ENCODE measurements at regions not wholly inside any gene's neighbourhood (a gene's known extent, or its start where the extent isn't known, plus 50 kb on each side); places are given as distances from the start of the nearest gene placed in this dataset.

DNA sequence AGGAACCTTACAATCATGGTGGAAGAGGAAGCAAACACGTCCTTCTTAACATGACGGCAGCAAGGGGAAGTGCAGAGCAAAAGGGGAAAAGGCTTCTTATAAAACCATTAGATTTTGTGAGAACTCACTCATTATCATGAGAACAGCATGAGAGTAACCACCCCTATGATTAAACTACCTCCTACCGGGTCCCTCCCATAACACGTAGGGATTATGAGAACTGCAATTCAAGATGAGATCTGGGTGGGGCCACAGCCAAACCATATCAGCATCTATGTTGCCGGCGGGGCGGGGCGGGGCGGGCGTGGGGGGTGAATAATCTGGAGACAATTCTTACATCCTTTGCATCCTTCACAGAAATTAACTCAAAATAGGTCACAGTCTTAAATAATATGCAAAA is 58.8 kb upstream of the GFPT2 start:
- no peak for DNase-seq

DNA sequence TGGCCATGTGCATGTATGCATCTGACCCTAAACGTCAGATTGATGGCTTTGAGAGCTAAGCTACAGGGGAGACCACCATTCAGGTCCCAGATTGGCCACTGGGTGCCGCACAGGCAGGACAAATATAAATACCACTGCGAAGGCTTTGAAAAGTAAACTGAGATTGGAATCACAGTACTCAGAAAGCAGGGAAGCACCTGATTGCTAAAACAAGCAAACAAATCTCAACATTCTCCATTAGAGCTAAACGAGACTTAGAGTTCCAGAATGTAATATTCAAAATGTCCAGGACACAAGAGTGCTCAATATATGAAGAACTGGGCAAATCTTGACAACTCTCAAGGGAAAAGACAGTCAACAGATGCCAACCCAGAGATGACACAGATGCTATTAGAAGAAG is 61.0 kb upstream of the GFPT2 start:
- DNase-seq = no peak

DNA sequence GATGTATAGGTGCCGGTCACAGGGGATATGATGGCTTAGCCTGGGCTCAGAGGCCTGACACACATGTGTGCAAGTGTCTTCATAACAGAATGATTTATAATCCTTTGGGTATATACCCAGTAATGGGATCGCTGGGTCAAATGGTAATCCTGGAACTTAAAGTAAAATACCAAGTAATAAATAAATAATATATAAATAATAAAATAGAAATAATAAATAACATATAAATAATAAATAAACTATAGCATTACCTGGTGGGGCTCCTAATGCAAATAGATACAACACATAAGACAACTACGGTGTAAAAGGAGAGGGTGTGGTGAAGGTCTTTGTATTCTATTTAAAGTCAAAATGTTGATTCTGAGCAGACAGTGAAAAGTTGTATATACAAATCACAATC is 68.5 kb upstream of the GFPT2 start:
- DNase-seq = no peak

DNA sequence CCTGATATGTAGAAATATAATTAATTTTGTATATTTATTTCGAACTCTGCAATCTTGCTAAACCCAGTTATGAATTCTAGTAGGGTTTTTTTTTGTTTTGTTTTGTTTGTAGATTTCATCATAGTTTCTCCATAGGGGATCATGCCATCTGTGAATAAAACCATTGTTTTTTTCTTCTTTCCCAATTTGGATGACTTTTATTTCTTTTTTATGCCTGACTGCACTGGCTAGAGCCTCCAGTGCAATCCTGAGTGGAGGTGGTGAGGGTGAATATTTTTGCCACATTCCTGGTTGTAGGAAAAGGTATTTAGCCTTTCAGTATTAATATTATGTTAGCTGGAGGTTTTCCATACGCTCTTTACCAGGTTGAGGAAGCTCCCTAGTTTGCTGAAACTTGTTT is 70.0 kb upstream of the GFPT2 start:
- DNase-seq = no peak

DNA sequence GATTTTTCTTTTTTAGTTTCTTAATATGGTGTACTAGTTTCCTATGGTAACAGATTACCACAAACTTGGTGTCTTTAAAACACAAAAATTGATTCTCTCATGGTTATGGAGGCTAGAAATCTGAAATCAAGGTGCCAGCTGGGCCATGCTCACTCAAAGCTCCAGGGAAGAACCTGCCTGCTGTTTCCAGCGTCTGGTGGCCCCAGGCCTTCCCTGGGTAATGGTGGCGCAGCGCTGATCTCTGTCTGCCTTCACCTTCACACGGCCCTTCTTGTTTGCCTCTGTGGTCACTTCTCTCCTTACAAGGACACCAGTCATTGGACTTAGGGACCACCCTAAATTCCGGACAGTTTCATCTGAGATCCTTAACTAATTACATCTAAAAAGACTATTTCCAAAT is 70.5 kb upstream of the GFPT2 start:
- DNase-seq = no peak

DNA sequence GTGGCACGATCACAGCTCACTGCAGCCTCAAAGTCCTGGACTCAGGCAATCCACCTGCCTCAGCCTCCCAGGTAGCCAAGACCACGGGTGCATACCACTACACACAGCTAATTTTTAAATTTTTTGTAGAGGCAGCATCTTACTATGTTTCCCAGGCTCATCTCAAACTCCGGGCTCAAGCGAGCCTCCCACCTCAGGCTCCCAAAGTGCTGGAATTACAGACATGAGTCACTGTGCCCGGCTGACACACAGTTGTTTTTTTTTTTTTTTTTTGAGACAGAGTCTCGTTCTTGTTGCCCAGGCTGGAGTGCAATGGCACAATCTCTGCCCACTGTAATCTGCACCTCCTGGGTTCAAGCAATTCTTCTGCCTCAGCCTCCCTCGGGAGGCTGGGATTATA is 70.1 kb upstream of the CNOT6 start:
- DNase-seq = no peak

DNA sequence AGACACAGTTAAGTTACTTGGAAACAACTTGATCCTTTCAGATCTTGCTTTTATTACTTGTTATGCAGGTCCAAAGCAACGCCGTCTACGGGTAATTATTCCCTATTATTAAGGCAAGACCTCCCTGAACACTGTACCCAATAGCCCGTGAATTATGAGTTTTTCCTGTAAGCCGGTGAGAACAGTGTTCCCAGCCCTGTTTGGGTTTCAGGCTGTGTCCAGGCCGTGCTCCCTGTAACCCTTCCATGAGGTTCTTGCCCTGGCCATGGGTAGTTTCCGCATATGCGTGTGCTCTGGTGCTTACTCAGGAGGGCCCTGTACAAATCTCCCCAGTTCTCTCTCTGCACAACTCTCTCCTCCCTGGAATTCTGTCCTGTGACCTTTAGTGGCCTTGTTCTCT is 65.6 kb upstream of the CNOT6 start:
- DNase-seq = no peak

DNA sequence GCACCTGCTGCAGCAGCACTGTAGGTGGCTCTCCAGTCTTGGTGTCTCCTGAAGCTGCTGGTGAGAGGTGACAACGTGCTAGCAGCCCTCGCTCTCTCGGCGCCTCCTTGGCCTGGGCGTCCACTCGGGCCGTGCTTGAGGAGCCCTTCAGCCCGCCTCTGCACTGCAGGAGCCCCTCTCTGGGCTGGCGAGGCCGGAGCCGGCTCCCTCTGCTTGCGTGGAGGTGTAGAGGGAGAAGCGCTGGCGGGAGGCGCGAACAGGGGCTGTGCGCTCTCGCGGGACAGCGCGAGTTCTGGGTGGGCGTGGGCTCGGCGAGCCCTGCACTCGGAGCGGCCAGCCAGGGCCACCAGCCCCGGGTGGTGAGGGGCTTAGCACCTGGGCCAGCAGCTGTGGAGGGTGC is 62.2 kb upstream of the CNOT6 start:
- DNase-seq = no peak

DNA sequence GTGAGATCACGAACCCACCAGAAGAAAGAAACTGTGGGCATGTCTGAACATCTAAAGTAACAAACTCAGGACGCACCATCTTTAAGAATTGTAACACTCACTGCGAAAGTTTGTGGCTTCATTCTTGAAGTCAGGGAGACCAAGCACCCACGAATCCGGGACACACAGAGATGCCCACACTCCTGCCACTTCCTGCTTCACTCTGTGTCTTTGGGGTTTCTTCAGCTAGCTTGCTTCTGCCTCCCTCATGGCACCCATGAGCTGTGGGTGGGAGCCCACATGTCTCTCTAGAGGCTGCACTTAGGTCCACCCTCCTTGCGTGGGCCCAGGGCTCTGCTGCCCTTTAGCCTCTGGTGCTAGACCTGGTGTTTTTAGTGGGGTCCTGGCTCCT is 61.2 kb upstream of the CNOT6 start:
- DNase-seq = no peak

DNA sequence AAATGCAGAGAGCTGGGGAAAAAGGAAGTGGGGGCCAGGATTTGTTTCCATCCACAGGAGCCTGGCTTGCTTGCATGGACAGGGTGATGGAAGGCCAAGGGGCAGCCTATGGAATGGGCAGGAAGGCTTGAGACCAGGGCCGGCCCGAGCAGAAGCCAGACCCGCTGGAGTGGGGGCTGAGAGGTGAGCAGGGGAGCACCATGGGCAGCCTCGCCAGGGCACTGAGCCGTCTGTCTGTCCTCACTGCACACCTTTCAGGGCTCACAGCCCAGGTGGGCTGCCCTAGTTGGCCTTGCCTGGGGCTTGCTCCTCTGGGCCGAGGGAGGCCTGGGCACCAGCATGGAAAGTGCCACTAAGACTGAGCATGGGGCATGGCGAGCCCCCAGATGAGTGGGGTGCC is 58.6 kb upstream of the CNOT6 start:
- no peak for DNase-seq

DNA sequence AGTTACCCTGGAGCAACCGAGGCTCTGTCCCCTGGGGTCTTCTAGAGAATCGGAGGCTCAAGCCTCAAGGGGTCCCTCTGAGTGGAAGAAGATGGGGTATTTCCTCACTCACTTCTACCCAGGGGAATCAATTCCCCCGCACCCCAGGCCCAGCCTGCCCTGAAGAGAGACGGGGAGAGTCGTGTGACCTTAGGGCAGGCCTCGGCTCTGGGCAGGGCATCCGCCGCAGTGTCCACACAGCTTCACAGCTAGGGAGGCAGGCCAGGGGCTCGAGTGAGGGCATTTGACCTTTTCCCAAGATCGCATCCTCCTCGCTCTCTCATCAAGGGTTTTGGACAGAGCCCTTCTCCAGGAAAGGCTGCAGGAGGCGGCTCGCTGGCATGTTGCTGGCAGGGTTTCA is 57.9 kb upstream of the CNOT6 start:
- DNase-seq = no peak

DNA sequence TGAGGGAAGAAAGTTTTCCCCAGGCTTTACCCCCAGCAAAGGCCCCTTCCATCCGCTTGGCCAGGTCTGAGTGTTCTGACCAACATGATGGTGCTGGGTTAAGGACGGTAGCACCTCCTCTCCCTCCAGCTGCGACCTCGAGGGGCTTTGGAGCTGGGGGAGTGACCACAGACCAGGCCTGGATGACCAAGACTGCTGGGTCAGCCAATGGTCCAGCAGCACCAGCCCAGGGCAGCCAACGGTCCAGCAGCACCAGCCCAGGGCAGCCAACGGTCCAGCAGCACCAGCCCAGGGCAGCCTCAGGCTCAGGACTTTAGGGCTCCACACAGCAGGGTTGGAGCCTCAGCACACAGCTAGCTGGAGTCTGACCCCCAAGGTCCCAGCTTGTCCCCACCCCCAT is 57.2 kb upstream of the CNOT6 start:
- no peak for DNase-seq

DNA sequence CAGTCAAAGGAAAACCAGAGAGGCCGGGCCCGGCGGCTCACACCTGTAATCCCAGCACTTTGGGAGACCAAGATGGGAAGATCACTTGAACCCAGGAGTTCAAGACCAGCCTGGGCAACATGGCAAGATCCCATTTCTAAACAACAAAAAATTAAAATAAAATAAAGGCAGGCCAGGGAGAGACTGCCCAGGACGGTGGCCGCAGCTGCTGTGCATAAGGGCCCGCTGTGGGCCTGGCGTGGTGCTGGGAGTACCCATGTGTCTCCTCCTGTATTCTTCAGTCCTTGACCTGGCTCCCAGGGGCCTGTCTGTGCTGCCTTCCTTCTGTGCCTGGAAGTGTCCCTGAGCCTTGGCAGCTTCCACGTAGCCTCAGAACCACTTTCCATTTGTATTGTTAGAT is 56.8 kb upstream of the CNOT6 start:
- DNase-seq = no peak

DNA sequence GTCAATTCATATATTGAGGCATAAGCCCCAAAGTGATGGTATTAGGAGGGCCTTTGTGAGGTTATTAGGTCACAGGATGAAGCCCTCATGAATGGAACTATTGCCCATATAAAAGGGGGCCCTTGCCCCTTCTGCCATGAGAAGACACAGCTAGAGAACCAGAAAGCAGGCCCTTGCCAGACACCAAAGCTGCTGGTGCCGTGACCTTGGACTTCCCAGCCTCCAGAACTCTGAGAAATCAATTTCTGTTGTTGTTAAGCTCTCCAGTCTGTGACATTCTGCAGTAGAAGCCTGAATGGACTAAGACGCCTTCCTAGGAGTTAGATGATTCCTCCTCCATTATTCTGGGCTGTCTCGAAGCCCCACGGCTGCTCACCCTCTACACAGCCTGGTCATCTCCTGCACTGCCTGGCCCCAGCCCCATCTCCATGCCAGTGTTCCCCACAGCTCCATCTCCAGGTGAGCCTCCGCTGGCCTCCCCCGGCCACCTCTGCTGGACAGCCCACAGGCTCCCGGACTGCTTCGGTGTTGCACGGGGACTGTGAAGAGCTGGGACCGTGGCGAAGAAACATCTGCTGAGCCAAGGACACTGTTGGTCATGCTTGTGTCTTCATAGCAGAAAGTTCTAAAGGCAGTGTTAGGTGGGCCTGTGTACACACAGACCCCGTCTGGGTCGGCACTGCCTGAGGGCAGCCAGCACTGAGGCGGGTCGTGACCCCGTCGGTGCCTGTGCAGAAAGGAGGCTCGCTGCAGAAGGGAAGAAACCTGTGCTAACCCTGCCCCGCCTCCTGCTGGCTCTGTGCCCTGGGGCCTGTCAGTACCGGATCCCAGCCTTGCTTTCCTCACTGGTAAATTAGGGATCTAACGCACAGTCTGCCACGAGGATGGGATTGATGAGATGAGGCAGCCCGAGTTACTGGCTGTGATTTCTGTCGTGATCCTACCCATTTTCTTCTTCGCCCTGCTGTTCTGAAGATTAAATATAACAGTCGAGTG is 55.1 kb upstream of the CNOT6 start:
- DNase-seq = no peak

DNA sequence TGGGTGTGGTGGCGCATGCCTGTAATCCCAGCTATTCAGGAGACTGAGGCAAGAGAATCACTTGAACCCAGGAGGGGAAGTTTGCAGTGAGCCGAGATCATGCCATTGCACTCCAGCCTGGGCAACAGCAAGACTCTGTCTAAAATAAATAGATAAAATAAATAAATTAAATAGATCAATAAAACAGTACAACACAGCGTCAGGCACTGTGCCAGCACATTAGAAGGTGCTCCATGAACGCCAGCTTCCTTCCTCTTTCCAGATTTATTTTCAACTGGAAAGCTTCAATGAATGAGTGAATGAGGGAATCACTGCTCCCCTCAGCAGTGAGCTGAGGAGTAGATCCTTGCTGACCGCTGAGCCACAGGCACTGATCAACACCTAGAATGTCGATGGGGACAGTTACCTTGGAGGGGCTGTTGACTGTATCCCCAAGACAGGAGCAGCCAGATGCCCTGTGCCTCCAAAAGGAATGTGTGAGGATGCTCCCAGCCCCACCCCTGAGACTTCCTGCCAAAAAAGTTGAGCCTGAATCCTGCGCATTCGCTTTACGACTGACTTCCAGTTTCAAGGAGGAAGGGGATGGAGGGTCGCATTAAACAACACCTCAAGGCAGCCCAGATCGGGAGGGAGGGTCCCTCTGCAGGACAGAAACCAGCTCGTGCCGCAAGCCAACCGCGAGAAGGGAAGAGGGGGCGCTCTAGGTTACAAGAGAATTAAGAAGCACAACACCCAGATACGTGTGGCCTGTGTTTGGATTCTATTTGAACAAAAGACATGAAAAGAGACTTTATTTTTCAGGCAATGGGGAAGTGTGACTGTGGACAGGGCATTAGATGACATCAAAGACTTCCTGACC is 54.0 kb upstream of the CNOT6 start:
- DNase-seq = no peak

DNA sequence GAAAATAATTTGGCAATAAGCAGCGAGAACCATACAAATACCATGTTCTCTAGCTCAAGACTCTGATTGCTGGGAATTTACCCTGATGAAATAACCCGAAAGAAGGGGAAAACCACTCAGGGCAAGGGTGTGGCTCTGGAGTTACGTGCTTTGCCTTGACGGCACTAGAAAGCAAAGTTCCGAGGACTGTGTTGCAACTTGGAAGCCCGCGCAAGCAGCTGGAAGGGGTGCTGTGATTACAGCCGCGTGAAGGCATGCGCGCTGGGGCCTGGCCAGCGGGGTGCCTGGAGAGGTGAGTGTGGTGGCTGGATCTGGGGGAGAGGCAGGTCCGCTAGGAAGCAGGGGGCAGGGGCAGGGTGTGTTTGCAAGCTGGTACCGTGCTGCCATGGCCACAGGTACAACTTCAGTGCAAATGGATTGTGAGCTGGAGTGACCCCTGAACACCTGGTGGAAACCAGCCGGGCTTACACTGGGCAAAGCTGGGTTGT is 52.6 kb upstream of the CNOT6 start:
- DNase-seq = peak; percentile 11
